NCI-H1092 treated with DMSO at 0.1 percent for 48 hours (cell line): ENCODE measurements at regions not wholly inside any gene's neighbourhood (a gene's known extent, or its start where the extent isn't known, plus 50 kb on each side); places are given as distances from the start of the nearest gene placed in this dataset.

Experiments
- DNase-seq: peaks from one replicate; lab custom pipeline; 2025; lab: John Stamatoyannopoulos, UW

DNA sequence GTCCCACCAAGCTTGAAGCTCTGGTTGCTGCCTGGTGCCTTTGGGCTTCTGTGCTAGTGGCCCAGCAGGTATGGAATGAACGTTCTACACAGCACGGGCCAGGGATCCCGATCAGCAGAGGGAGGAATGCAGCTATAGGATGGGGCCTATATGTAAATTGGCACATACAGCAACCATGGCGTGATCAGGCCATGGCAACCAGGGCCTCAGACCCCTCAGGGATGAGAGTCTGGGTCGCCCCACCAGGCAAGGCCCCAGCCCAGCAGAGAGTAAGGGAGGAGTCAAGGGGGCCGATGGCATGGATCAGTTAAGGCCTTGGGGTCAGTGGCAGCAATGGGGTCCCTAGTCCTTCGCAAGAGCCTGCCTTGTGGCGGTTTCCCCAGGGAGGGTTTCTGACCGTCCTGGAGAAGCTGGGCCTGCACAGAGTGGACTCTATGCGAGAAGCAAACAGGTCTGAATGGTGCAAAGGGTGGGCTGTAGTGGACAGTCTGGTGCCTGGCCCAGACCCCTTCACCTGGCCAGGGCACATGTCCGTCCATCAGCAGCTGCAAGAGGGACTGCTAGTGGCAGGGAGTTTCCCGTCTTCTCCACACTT is 98.2 kb upstream of the SLC22A11 start:
- no peak for DNase-seq

DNA sequence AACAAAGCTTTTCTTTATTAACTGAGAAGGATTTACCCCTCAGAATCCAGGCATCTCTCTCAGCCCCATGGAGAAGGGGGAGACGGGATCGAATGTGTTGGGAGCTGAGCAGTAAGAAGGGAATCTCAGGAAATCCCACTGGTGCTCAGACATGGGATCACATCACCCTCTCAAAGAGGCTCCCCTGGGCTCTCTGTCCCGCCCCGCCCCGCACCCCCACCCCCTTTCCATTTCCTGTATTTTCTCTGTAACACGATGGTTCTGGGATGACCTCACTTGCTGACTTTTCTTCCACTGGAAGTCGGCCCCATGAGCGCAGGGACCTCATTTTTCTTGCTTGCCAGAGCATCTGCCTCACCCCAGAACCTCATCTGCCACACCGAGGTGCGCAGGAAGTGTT is 96.7 kb upstream of the SLC22A11 start:
- no peak for DNase-seq

DNA sequence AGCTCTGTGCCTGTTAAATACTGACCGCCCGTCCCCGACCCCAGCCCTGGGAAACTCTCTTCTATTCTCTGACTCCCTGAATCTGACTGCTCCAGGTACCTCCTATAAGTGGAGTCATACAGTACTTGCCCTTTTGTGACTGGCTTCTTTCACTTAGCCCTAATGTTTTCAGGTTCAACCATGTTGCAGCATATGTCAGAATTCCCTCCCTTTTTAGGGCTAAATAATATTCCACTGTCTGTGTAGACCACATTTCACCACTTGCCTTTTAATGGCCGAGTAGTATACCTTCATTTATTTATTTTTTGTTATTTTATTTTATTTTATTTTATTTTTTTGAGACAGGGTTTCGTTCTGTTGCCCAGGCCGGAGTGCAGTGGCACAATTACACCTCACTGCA is 96.1 kb upstream of the SLC22A11 start:
- no peak for DNase-seq

DNA sequence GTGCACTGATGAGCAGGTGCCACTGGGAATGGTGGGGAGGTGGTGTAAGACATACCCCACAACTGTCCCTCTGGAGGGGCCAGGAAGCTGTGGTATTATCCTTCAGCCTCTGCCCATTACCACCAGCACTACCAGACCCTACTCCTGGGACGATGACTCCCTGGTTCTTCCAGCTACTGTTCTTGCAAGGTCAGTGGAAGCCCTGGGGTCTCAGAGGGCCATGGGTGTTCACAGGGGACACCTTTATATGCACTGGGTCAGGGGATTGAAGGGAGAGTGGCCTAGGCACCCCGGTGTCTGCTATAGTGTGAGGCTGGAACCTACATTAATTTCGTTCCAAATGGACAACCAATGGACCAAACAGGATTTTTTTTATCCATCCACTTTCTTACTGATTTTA is 94.7 kb upstream of the SLC22A11 start:
- no peak for DNase-seq

DNA sequence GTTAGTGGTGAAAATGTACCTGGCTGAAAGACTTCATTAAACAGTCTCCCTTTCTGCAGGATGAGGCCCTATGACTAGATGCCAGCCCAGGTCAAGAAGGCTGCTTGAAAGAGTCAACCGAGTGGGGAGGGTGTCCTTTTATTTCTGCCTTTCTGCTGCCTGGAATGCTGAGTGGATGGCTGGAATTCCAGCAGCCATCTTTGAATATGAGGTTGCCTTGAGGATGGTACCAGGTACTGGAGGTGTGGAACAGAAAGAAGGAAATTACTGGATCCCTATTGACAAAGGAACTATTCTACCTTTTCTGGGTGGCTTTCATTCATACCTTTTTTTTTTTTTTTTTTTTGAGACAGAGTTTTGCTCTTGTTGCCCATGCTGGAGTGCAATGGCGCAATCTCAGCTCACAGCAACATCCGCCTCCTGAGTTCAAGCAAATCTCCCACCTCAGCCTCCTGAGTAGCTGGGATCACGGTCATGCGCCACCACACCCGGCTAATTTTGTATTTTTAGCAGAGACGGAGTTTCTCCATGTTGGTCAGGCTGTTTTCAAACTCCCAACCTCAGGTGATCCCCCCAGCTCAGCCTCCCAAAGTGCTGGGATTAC is 89.5 kb upstream of the SLC22A11 start:
- no peak for DNase-seq

DNA sequence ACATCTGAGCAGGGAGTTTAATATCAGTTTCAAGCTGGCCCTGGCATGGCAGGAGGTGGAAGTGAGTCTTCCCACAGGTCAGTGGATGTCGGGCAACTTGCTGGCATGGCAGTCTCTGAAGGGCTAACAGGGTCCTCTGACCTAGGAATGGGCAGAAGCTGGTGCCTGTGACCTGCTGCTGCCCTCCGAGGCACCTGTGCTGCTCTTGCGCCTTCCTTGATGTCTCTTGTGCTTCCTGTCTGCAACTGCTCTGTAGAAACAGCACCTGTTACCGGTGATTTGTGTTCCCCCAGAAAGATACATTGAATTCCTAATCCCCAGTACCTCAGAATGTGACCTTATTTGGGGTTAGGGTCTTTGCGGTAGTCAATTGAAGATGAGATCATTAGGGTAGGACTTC is 86.5 kb upstream of the SLC22A11 start:
- no peak for DNase-seq

DNA sequence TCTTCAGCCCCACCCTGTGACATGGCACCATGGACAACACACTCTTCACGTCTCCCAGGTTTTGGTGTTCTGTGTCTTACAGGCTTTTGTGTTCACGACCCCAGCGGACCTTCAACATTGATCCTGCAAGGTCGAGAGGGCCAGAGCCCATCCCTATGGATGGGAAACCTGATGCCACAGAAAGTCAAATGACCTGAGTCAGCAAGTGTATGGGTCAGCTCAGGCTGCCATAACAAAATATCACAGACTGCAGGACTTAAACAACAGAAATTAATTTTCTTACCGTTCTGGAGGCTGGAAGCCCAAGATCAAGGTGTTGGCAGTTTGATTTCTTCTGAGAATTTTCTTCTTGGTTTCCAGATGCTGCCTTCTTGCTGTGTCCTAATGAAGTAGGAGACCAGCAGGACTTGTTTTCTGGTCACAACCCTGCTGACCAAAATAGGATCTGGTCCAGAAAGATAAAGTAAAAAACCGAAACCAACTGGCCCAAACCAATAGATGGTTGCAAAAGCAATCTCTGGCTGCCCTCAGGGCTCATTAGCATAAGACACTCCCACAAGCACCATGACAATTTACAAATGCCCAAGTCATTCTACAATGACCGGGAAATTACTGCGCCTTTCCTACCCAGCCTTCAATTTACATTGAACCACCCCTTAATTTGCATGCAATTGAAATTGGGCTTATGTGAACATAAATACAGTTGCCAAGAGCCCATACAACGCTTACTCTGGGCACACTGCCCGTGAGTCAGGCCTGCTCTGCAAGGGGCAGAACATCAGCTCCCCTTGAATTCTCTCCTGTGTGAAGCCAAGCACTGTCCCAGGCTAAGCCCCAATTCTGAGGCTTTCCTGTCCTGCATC is 82.9 kb upstream of the SLC22A11 start:
- DNase-seq, result no peak

DNA sequence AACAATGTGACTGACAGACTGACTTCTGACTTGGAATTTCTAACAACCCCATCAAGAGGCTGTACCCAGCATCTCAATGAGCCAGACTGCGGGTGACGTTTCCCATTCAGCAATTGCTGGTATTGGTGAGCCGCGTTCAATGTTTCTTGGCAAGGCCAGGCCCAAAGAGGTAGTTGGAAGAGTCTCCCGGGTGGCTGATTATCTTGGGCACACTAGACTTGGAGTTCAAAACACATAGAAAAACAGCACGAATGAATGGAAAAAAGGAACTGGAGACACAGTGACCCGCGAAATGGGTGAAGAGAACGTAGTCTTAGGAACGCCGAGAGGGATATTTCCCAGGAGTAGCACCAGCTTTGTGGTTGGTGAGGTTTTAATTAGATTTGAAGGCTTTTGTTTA is 81.1 kb upstream of the SLC22A11 start:
- no peak for DNase-seq

DNA sequence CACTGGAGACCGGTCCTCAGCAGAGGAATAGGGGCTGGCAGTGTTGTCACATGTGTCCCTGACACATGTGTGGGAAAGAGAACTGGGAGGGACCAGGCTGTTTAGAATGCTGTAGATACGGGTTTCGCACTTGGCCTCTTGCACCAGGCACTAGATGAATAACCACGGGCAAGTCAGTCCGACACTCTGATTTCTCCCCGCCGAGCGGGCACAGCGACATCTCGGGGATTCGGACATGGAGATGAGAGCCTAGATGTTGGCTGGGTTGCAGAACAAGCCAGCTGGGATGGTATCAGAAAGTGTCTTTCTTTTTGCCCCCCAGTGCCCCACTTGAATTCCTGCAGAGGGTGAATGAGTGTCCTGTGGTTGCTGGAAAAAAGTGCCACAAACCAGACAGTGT is 80.6 kb upstream of the SLC22A11 start:
- DNase-seq, result no peak

DNA sequence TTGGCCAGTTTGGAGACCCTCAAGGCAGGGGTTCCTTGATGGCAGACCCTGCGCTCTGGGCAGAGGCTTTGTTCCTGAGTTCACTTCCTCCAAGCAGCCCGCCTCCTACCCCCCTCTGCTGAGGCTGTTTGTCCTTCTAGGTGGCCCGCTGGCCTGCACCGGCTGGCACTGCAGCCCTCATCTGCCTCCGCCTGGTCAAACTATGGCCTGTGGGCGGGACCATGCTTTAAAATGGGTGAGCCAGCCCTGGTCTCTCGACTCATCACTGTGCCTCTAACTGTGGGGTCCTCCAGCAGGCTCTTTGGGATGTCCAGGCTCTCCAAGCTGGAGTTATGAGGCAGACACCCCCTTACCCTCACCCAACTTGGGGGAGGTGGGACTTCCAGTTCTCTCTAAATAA is 78.9 kb upstream of the SLC22A11 start:
- no peak for DNase-seq

DNA sequence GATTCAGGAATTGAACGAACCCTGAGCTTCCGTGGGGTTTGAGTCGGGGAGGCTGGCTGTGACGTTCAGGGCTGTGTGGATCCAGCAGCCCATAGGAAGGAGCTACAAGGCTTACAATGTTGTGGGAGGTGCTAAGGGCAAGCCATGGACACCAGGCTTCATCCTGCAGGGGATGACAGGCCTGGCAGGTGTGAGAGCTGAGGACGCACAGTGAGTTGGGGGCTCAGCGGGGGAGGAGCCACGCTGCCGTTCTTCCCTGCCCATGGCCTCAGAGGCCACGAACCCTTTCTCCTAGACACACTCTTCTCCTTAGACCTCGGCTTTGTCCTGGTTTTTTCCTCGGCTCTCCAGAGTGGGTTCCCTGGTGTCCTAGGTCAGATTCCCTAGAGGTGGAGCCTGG is 78.1 kb upstream of the SLC22A11 start:
- no peak for DNase-seq

DNA sequence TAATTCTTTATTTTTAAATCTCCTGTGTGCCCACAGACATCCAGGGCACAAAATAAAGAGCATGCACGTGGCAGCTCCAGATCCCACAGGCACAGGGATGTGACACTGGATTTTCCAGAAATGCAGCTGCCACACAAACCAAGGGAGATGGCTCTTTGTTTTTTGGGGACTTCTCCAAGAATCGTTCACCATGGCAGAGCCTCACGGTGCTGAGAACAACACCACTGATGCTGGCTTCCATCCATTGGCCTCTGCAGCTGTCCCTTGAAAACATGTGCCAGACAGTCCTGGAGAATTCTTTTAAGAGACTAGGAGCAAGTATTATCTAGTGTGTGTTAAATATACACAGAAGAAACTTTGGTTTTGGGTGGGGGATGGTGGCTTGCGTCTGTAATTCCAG is 73.2 kb upstream of the SLC22A11 start:
- no peak for DNase-seq

DNA sequence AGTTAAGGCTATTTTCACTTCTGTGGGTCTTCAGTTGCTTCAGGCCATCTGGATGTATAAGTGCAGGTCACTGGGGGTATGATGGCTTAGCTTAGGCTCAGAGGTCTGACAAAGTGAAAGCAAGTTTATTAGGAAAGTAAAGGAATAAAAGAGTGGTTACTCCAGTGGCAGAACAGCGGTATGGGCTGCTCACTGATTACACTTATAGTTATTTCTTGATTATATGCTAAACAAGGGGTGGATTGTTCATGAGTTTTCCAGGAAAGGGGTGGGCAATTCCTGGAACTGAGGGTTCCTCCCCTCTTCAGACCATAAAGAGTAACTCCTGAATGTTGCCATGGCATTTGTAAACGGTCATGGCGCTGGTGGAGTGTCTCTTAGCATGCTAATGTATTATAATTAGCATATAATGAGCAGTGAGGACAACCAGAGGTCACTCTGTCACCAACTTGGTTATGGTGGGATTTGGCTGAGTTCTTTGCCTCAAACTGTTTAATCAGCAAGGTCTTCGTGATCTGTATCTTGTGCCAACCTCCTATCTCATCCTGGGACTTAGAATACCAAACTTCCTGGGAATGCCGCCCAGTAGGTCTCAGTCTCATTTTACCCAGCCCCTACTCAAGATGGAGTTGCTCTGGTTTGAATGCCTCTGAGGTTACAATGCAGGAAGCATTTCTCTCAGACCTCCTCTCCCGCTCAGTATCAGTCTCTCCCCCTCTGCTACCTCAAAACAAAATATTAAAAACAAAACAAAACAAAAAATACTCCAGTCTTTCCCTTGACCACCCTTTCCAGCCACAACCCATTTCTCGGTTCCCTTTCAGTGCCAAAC is 71.3 kb upstream of the SLC22A11 start:
- no peak for DNase-seq

DNA sequence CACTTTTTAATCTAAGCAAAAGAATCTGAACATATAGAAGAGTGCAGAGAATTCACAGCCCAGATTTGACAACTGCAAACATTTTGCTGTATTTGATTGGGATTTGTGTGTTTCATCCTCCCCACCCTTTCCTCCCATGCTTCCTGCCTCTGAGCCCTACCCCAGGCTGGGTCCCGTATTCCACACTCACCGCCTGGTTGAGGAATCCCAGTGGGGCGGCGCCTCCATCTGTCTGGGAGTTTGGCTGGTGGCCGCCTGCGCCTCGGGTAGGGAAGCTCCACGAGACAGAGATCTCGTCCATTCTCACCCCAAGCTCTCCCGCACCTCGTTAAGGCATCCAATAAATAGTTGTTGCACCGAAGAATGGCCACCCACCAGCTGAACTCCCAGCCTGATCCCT is 70.7 kb upstream of the SLC22A11 start:
- DNase-seq, result no peak

DNA sequence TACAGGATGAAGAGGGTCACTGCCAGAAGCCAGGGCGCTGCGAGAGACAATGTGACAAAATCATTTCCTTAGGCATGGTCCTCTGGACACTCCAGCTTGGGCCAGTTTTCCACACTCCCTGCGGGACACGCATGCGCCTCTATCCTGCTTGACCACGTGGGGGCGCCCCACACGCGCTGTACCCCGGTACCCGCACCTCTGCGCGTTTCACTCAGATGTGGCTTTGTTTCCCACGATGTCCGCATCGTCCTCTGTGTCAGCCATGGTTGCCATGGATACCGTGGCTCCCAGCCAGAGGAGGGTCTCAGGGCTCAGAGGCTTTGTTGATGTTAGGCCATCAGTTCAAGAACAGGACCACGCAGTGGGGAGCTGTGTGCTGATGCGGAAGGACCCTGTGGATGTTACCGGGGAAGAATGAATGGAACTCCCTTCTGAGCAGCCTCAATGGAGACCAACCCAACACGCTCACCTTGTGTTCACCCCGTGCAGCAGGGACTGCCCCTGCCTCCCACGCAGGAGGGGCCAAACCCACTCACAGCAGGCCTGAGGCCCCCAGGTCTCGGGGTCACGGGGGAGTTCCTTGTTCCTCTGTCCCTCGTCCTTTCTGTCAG is 65.8 kb upstream of the SLC22A11 start:
- peak; percentile 56 for DNase-seq

DNA sequence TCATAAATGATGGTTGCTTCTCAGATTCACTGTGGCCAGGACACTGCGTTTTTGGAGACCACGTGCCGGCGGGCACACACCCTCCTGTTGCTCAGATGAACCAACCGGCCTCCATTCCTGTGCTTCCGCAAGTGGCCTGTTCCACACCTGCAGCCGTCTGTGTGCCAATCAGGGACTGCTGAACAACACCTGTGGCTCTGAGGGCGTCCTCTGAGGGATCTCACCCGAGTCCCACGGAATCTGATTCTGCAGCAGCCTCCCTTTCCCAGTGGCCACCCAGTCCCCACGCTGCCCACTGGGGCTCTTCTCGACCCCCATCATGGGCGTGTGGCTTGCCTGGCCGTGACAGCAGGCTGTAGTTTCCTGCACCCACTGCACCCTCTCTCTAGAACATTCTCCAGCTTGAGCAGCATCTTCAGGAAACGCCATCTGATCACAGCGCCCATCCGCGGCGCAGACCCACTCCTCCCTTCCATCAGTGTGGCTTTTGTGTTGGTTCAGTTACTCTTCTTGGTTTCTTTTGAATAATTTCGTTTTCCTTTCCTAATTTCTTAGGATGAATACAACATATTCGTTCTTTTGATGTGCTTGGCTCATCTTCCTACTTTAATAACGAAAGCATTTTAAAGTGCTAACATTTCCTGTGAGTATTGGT is 65.1 kb upstream of the SLC22A11 start:
- no peak for DNase-seq

DNA sequence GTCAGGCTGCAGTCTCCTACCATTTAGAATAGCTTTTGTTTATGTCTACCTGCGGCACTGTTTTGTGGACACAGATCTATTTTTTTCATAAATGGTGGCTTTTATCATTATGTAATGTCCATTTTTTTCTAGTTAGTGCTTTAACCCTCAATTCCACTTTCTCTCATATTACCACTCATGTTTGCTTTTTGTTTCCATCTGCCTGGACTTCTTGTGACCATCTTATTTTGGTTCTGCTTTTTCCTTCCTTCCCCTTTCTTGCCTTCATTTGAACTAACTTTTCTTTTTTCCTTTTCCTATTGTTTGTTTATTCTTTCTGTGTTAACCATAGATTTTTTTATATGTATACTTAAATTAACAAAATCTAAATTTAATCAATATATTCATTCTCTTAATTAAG is 63.2 kb upstream of the SLC22A11 start:
- DNase-seq, result no peak

DNA sequence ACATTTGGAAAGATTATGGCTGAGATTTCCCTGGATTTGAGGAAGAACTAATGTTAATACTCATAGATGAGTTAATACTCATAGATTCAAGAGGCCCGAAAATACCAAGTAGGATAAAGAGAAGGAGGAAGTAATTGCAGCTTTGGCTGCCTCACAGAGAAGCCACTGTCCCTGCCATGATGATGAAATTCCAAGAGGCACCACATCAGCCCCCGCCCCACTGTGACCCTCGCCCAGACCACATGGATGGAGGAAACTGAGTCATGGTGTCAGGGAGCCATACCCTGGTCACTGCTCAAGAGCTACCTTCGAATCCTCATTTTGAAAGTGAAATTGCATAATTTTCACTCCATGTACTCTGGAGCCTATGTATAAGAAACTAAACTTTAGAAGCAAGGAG is 57.6 kb upstream of the SLC22A11 start:
- DNase-seq, result no peak

DNA sequence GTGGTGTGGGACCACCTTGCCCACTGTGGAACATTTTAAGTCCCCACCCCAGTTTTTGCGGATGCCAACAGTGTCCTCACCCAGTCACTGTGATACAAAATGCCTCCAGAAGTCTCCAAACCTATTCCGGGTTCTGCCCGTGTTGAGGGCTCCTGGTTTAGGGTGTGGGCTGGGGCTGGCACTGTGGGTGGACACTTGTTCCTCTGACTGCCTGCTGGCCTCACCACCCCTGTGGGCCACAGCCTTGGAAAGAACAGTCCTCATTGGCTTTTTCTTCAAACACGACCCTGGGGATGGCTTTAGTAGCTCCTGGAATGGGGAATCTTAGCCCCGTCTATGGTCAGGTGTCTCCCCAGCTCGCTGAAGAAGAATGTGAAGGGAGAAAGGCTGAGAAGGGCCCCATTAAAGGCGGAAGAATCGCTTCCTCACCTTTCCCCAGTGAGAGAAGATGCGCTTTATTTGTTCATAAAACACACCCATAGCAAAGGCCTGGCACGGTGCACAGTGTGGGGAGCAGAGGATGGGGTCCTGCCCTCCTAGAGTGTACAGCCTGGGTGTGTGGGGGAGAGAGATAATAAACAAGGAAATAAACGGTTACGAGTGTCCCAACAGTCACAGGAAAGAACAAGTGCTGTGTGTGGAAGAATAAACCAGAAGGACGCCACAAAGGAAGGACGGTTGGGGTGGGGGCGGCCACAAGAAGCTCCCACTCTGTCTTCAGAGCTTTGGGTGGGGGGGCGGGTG is 56.3 kb upstream of the SLC22A11 start:
- DNase-seq, result no peak

DNA sequence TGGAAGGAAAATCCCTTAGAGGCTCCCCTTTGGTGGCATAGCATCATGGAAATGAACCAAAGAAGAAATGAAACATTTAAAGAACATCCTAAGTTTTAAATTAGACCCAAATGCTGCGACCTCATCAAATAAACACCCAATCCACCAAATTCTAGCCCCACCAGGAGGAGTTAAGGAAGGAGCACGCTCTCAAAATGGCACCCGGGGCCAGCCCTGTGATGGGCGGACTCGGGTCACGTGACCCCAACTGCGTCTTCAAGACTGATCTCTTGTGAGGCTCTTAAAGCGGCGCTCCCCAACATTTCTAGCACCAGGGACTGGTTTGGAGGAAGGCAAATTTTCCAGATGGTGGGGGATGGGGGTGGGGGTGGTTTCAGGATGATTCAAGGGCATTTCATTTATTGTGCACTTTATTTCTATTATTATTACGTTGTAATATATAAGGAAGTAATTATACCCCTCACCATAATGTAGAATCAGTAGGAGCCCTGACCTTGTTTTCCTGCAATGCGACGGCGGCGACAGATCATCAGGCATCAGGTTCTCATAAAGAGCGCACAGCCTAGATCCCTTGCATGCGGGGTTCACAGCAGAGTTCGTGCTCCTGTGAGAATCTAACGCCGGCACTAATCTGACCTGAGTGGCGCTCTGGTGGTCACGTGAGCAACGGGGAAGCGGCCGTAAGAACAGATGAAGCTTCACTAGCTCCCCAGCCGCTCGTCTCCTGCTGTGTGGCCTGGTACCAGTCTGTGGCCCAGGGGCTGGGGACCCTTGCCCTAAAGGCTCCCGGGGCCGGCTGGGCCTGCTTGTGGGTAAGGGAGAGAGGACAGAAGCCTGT is 55.3 kb upstream of the SLC22A11 start:
- no peak for DNase-seq
